SH-SY5Y (cell line): ENCODE measurements at regions not wholly inside any gene's neighbourhood (a gene's known extent, or its start where the extent isn't known, plus 50 kb on each side); places are given as distances from the start of the nearest gene placed in this dataset.

Source experiments
- GATA2 ChIP-seq: IDR thresholded peaks from 2 replicates; pipeline ENCODE4 v1.6.1; 2011; ENCODE audit warnings: mild to moderate bottlenecking, low read depth, low read length
- GATA3 ChIP-seq: IDR thresholded peaks from 2 replicates; pipeline ENCODE4 v1.6.1; 2011; ENCODE audit warnings: low read depth, mild to moderate bottlenecking, low read length, moderate library complexity

- TF ChIP-seq GATA2 = no peak
- TF ChIP-seq GATA3 = no peak
These were observed 334.4 kb downstream of the PRELID2 start for GRCh38 chr5:145500710-145501109.
